Fibroblast of lung (primary cell): ENCODE measurements at regions not wholly inside any gene's neighbourhood (a gene's known extent, or its start where the extent isn't known, plus 50 kb on each side); places are given as distances from the start of the nearest gene placed in this dataset.

ENCODE experiments used
- DNase-seq, 2 donors: peaks; one replicate each; pipeline versions ENCODE4 v3.0.0 to v3.0.0-alpha.2; 2010; ENCODE audit warnings: low read depth in 2 of 2
- H2AFZ ChIP-seq: 2 replicates; pipeline ENCODE4 v1.5.1; 2012; ENCODE audit warnings: low read length, control low read depth, inconsistent platforms
- H3K27ac ChIP-seq: 2 replicates; pipeline ENCODE4 v1.5.1; 2011; ENCODE audit warnings: low read length, control low read depth; ENCODE audit not compliant: insufficient read depth
- H3K27me3 ChIP-seq: 2 replicates; pipeline ENCODE4 v1.5.1; 2011; ENCODE audit warnings: mild to moderate bottlenecking, low read length; ENCODE audit not compliant: control insufficient read depth, insufficient read depth
- H3K36me3 ChIP-seq: 2 replicates; pipeline ENCODE4 v1.5.1; 2011; ENCODE audit warnings: low read length; ENCODE audit not compliant: control insufficient read depth, insufficient read depth
- H3K4me1 ChIP-seq: 2 replicates; pipeline ENCODE4 v1.5.1; 2011; ENCODE audit warnings: low read length; ENCODE audit not compliant: control insufficient read depth, insufficient read depth; ENCODE audit errors: extremely low read depth
- H3K4me2 ChIP-seq: 2 replicates; pipeline ENCODE4 v1.5.1; 2011; ENCODE audit warnings: low read length, control low read depth; ENCODE audit not compliant: insufficient read depth; ENCODE audit errors: extremely low read depth
- H3K4me3 ChIP-seq, 4 experiments: fragments of 200-600 bp in 1 of 4; sonication (generic) in 1 of 4; replicated peaks in 1 of 4; 2 replicates each; pipeline ENCODE4 v1.5.1; 2011 to 2016; ENCODE audit warnings: low read length in 4 of 4, low read depth in 3 of 4, mild to moderate bottlenecking in 3 of 4, control low read depth in 2 of 4, inconsistent platforms in 1 of 4, mixed read lengths in 1 of 4; ENCODE audit not compliant: insufficient read depth in 1 of 4; ENCODE audit errors: control extremely low read depth in 1 of 4
- H3K79me2 ChIP-seq: 2 replicates; pipeline ENCODE4 v1.5.1; 2012; ENCODE audit warnings: mild to moderate bottlenecking, low read length, inconsistent platforms; ENCODE audit not compliant: control insufficient read depth, insufficient read depth
- H3K9ac ChIP-seq: 2 replicates; pipeline ENCODE4 v1.5.1; 2011; ENCODE audit warnings: mild to moderate bottlenecking, low read length, control low read depth; ENCODE audit not compliant: insufficient read depth
- H3K9me3 ChIP-seq: 2 replicates; pipeline ENCODE4 v1.5.1; 2012; ENCODE audit warnings: low read depth, low read length; ENCODE audit not compliant: control insufficient read depth, insufficient read depth
- H4K20me1 ChIP-seq: 2 replicates; pipeline ENCODE4 v1.5.1; 2011; ENCODE audit warnings: low read length; ENCODE audit not compliant: control insufficient read depth, insufficient read depth; ENCODE audit errors: extremely low read depth
- EZH2 ChIP-seq: IDR thresholded peaks from 2 replicates; pipeline ENCODE4 v1.5.1; 2012; ENCODE audit warnings: low read length, control low read depth, mild to moderate bottlenecking; ENCODE audit errors: missing control alignments
- TF ChIP-seq, protein P1 (sequence below), 2 donors: IDR thresholded peaks in 1 of 2; conservative IDR thresholded peaks in 1 of 2; 1 replicate in 1 of 2; 2 replicates in 1 of 2; pipeline ENCODE4 v1.5.1; 2011 to 2012; ENCODE audit warnings: low read length in 2 of 2, control low read depth in 1 of 2, inconsistent platforms in 1 of 2, low read depth in 1 of 2, mild to moderate bottlenecking in 1 of 2

DNA sequence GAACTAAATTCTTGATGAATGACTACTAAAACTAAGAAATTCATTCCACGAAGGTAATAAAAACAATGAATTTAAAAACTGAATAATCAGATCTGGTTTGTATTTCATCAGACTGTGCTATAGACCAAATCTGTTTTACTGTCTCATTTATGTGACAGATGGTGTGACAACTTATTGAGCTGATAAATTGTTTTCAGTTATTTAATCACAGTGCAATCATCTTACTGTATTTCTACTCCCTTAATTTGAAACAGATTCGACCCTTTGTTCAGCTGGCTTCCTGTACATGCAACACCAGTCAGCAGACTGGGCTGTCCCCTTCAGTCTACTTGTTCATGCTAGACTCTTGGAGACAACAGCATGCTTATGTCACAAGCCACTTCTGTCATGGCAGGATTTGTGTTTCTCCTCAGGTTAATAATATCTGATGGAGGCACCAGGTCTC lies 150.9 kb downstream of the MBL2 start:
- H4K20me1 ChIP-seq = no peaks in the 10 kb centered on the region
- peak in 1 of 2 donors; percentile 24 for DNase-seq
- H3K36me3 ChIP-seq = no peaks in the 10 kb centered on the region
- no peak overlapping the region for H3K27ac ChIP-seq
- TF ChIP-seq, protein P1, sequence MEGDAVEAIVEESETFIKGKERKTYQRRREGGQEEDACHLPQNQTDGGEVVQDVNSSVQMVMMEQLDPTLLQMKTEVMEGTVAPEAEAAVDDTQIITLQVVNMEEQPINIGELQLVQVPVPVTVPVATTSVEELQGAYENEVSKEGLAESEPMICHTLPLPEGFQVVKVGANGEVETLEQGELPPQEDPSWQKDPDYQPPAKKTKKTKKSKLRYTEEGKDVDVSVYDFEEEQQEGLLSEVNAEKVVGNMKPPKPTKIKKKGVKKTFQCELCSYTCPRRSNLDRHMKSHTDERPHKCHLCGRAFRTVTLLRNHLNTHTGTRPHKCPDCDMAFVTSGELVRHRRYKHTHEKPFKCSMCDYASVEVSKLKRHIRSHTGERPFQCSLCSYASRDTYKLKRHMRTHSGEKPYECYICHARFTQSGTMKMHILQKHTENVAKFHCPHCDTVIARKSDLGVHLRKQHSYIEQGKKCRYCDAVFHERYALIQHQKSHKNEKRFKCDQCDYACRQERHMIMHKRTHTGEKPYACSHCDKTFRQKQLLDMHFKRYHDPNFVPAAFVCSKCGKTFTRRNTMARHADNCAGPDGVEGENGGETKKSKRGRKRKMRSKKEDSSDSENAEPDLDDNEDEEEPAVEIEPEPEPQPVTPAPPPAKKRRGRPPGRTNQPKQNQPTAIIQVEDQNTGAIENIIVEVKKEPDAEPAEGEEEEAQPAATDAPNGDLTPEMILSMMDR (conservative IDR thresholded peaks at IDR 0.05 in 1 of 2, IDR thresholded peaks at IDR 0.05 in 1 of 2; ENCODE audit: low read depth in 1 of 2, low read length in 2 of 2) = no peak
- no peak for TF ChIP-seq EZH2
- no peaks in the 10 kb centered on the region for H3K4me1 ChIP-seq
- H3K9me3 ChIP-seq = no peaks in the 10 kb centered on the region
- H3K4me2 ChIP-seq = no peak overlapping the region
- H3K9ac ChIP-seq = no peak overlapping the region
- no peak overlapping the region for H2AFZ ChIP-seq
- H3K4me3 ChIP-seq = no peak overlapping the region
- H3K79me2 ChIP-seq = no peaks in the 10 kb centered on the region
- H3K27me3 ChIP-seq = no peaks in the 10 kb centered on the region

DNA sequence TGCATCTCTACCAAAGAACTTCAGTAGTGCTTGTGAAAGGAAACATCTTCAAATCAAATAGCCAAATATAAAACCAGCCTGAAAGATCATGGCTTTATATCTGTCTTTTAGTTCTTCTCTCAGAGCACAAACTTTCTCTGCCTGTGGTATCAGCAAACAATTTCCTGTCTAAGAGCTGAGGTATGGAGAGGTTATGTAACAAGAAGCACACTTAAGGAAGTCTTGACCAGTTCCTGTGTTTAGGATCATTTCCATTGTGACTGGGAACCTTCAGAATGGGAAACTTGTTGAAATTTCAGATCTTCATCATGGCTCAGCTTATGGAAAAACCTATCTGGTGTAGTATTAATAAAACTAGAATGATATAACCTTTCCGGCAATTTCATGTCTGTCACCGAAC lies 148.8 kb downstream of the MBL2 start:
- H3K27me3 ChIP-seq = no peaks in the 10 kb centered on the region
- H3K4me3 ChIP-seq = no peak overlapping the region
- H3K27ac ChIP-seq = no peak overlapping the region
- TF ChIP-seq EZH2 = no peak
- TF ChIP-seq, protein P1 (conservative IDR thresholded peaks at IDR 0.05 in 1 of 2, IDR thresholded peaks at IDR 0.05 in 1 of 2; ENCODE audit: low read depth in 1 of 2, low read length in 2 of 2) = no peak
- no peak overlapping the region for H2AFZ ChIP-seq
- H3K9me3 ChIP-seq = no peaks in the 10 kb centered on the region
- H4K20me1 ChIP-seq = no peaks in the 10 kb centered on the region
- H3K79me2 ChIP-seq = no peaks in the 10 kb centered on the region
- no peak overlapping the region for H3K4me2 ChIP-seq
- no peaks in the 10 kb centered on the region for H3K4me1 ChIP-seq
- no peak overlapping the region for H3K9ac ChIP-seq
- no peaks in the 10 kb centered on the region for H3K36me3 ChIP-seq
- peak in 1 of 2 donors; percentile 39 for DNase-seq

GRCh38 chr10:52627279-52627678 lies 145.3 kb downstream of the MBL2 start:
- H4K20me1 ChIP-seq = no peaks in the 10 kb centered on the region
- H3K36me3 ChIP-seq = no peaks in the 10 kb centered on the region
- H3K9me3 ChIP-seq = no peaks in the 10 kb centered on the region
- H3K4me1 ChIP-seq = no peaks in the 10 kb centered on the region
- H3K4me3 ChIP-seq = no peak overlapping the region
- TF ChIP-seq EZH2 = no peak
- TF ChIP-seq, protein P1 (conservative IDR thresholded peaks at IDR 0.05 in 1 of 2, IDR thresholded peaks at IDR 0.05 in 1 of 2; ENCODE audit: low read depth in 1 of 2, low read length in 2 of 2) = no peak
- H3K27ac ChIP-seq = no peak overlapping the region
- H3K4me2 ChIP-seq = no peak overlapping the region
- no peak overlapping the region for H2AFZ ChIP-seq
- H3K79me2 ChIP-seq = no peaks in the 10 kb centered on the region
- DNase-seq = no peak
- H3K9ac ChIP-seq = no peak overlapping the region
- no peaks in the 10 kb centered on the region for H3K27me3 ChIP-seq
